ENCODE measurements at regions not wholly inside any gene's neighbourhood (a gene's known extent, or its start where the extent isn't known, plus 50 kb on each side); places are given as distances from the start of the nearest gene placed in this dataset.
"Not testable (repeated sequence)": the region's sequence is repeated elsewhere in the genome, so short reads cannot be mapped to it uniquely, and the experiment has no call there.

- no peak for DNase-seq (ENCODE audit: low read depth)
These were observed 117.2 kb downstream of the IPO8 start for GRCh38 chr12:30578426-30578825.

GRCh38 chr12:30573145-30573544 is 122.5 kb downstream of the IPO8 start:
- DNase-seq (ENCODE audit: low read depth), result no peak

GRCh38 chr12:30570211-30570890 is 125.3 kb downstream of the IPO8 start:
- no peak for DNase-seq (ENCODE audit: low read depth)

- no peak for DNase-seq (ENCODE audit: low read depth)
These were observed 126.2 kb downstream of the IPO8 start for GRCh38 chr12:30569426-30569825.

- no peak for DNase-seq (ENCODE audit: low read depth)
These were observed 127.2 kb downstream of the IPO8 start for GRCh38 chr12:30568453-30568852.

- no peak for DNase-seq (ENCODE audit: low read depth)
These were observed 128.6 kb downstream of the IPO8 start for GRCh38 chr12:30567082-30567481.

GRCh38 chr12:30564394-30564793 is 131.3 kb downstream of the IPO8 start:
- DNase-seq (ENCODE audit: low read depth), result no peak

GRCh38 chr12:30548203-30548602 is 147.5 kb downstream of the IPO8 start:
- DNase-seq (ENCODE audit: low read depth), result no peak

GRCh38 chr12:30546121-30546520 is 149.5 kb downstream of the IPO8 start:
- DNase-seq (ENCODE audit: low read depth), result no peak

- DNase-seq (ENCODE audit: low read depth), result not testable (repeated sequence)
These were observed 151.0 kb downstream of the IPO8 start for GRCh38 chr12:30544704-30545103.

GRCh38 chr12:30537228-30537627 is 158.4 kb downstream of the IPO8 start:
- no peak for DNase-seq (ENCODE audit: low read depth)

- DNase-seq (ENCODE audit: low read depth), result no peak
These were observed 162.0 kb downstream of the IPO8 start for GRCh38 chr12:30533558-30534265.

GRCh38 chr12:30531731-30532678 is 163.7 kb downstream of the IPO8 start:
- no peak for DNase-seq (ENCODE audit: low read depth)

- no peak for DNase-seq (ENCODE audit: low read depth)
These were observed 166.0 kb downstream of the IPO8 start for GRCh38 chr12:30529489-30530269.

- no peak for DNase-seq (ENCODE audit: low read depth)
These were observed 170.5 kb downstream of the IPO8 start for GRCh38 chr12:30525171-30525570.

GRCh38 chr12:30520285-30520684 is 175.4 kb downstream of the IPO8 start:
- not testable (repeated sequence) for DNase-seq (ENCODE audit: low read depth)

- DNase-seq (ENCODE audit: low read depth), result no peak
These were observed 176.1 kb downstream of the IPO8 start for GRCh38 chr12:30519535-30519934.

GRCh38 chr12:30517320-30517719 is 178.3 kb downstream of the IPO8 start:
- no peak for DNase-seq (ENCODE audit: low read depth)

GRCh38 chr12:30515351-30515750 is 180.3 kb downstream of the IPO8 start:
- DNase-seq (ENCODE audit: low read depth), result no peak

- DNase-seq (ENCODE audit: low read depth), result no peak
These were observed 181.0 kb downstream of the IPO8 start for GRCh38 chr12:30514666-30515065.

GRCh38 chr12:30508205-30508967 is 187.3 kb downstream of the IPO8 start:
- no peak for DNase-seq (ENCODE audit: low read depth)

All from HS-27A (cell line).